K562 (cell line): ENCODE measurements at regions not wholly inside any gene's neighbourhood (a gene's known extent, or its start where the extent isn't known, plus 50 kb on each side); places are given as distances from the start of the nearest gene placed in this dataset.
"Not testable (repeated sequence)": the region's sequence is repeated elsewhere in the genome, so short reads cannot be mapped to it uniquely, and the experiment has no call there.

Experiments
- ATAC-seq: fragments of 200-7000 bp; cut with Tn5 transposase; 3 replicates; pipeline ENCODE4 v1.9.1; 2020; ENCODE audit warnings: moderate library complexity
- BruUV-seq: library from RNA; stranded (reverse); fragments of 400-500 nt; replicated peaks from 2 replicates; lab custom pipeline; 2021; lab: Mats Ljungman, UMichigan
- CTCF ChIA-PET: fragments of 300-600 bp; formaldehyde crosslinking; extraction: SDS; loops from one replicate; lab custom pipeline; 2021; ENCODE audit warnings: low intra/inter-chr PET ratio; lab: Yijun Ruan, JAX
- POLR2A ChIA-PET: fragments of 300-600, 350-650 bp; sonication (Branson Sonifier 250); formaldehyde crosslinking; extraction: SDS; loops from one replicate; lab custom pipeline; 2021; ENCODE audit warnings: antibody characterized with exemption, inconsistent platforms; lab: Yijun Ruan, JAX
- DNase-seq, 4 experiments: peaks; one replicate each; pipeline versions ENCODE4 v3.0.0 to v3.0.0-alpha.2; 2011 to 2018; ENCODE audit warnings: low spot score in 3 of 4, mixed read lengths in 3 of 4; ENCODE audit errors: extremely low read depth in 1 of 4
- FAIRE-seq: peaks from 2 replicates; lab custom pipeline; 2011; peaks lifted over from hg19 to GRCh38; lab: Jason Lieb, UNC
- H2AFZ ChIP-seq: 2 replicates; pipeline ENCODE4 v1.6.0; 2011; ENCODE audit warnings: low read depth, low read length, control low read depth, inconsistent platforms
- H3K27ac ChIP-seq: fragments of 200-600 bp; 3 replicates; pipeline ENCODE4 v1.8.0; 2011; ENCODE audit warnings: low read depth, mild to moderate bottlenecking, control low read depth, inconsistent platforms, low read length, moderate library complexity, mixed read lengths; ENCODE audit errors: extremely low read depth
- H3K27me3 ChIP-seq, 2 experiments: fragments of 300-600 bp in 1 of 2; 2 replicates in 1 of 2; 3 replicates in 1 of 2; pipeline versions ENCODE4 v1.6.0 to v1.8.0; 2011; ENCODE audit warnings: inconsistent platforms in 2 of 2, low read length in 2 of 2, mild to moderate bottlenecking in 1 of 2, mixed read lengths in 1 of 2, moderate library complexity in 1 of 2; ENCODE audit not compliant: control insufficient read depth in 2 of 2, insufficient read depth in 2 of 2
- H3K36me3 ChIP-seq: fragments of 300-600 bp; 3 replicates; pipeline ENCODE4 v1.8.0; 2011; ENCODE audit warnings: mild to moderate bottlenecking, low read length, inconsistent platforms; ENCODE audit not compliant: control insufficient read depth, insufficient read depth
- H3K4me1 ChIP-seq, 2 experiments: fragments of 200-600 bp in 1 of 2; replicated peaks in 1 of 2; 2 replicates in 1 of 2; 3 replicates in 1 of 2; pipeline versions ENCODE4 v1.5.1 to v1.8.0; 2011; ENCODE audit warnings: inconsistent platforms in 2 of 2, low read length in 2 of 2, mild to moderate bottlenecking in 1 of 2, mixed read lengths in 1 of 2, moderate library complexity in 1 of 2; ENCODE audit not compliant: control insufficient read depth in 2 of 2, insufficient read depth in 2 of 2
- H3K4me2 ChIP-seq: 2 replicates; pipeline ENCODE4 v1.6.1; 2011; ENCODE audit warnings: low read length, control low read depth, inconsistent platforms, mixed read lengths; ENCODE audit not compliant: insufficient read depth
- H3K4me3 ChIP-seq: fragments of 200-600 bp; sonication (generic), shearing (Covaris generic); 2 replicates; pipeline ENCODE4 v1.5.1; 2016; ENCODE audit warnings: control low read depth, inconsistent platforms
- H3K79me2 ChIP-seq: fragments of 200-600 bp; 3 replicates; pipeline ENCODE4 v1.8.0; 2011; ENCODE audit warnings: low read length, inconsistent platforms; ENCODE audit not compliant: control insufficient read depth, insufficient read depth
- H3K9ac ChIP-seq, 2 experiments: 2 replicates each; pipeline versions ENCODE4 v1.6.0 to v1.6.1; 2011; ENCODE audit warnings: low read depth in 2 of 2, low read length in 2 of 2, control low read depth in 1 of 2, inconsistent platforms in 1 of 2, mild to moderate bottlenecking in 1 of 2, mixed read lengths in 1 of 2; ENCODE audit not compliant: insufficient read depth in 1 of 2
- H3K9me1 ChIP-seq: one replicate; pipeline ENCODE4 v1.6.0; 2011; ENCODE audit warnings: inconsistent platforms, mild to moderate bottlenecking, low read length, moderate library complexity; ENCODE audit not compliant: control insufficient read depth, insufficient read depth
- H3K9me3 ChIP-seq: replicated peaks from 2 replicates; pipeline ENCODE4 v1.5.1; 2011; ENCODE audit warnings: low read depth, low read length, inconsistent platforms; ENCODE audit not compliant: control insufficient read depth, insufficient read depth
- H4K20me1 ChIP-seq: replicated peaks from 2 replicates; pipeline ENCODE4 v1.6.1; 2011; ENCODE audit warnings: low read length, inconsistent platforms, mixed read lengths; ENCODE audit not compliant: control insufficient read depth, insufficient read depth
- CREB3L1 ChIP-seq: fragments of 450-650 bp; IDR thresholded peaks from 2 replicates; pipeline ENCODE4 v1.6.1; 2014; ENCODE audit warnings: low read depth, mild to moderate bottlenecking, moderate library complexity, borderline replicate concordance
- NCOA6 ChIP-seq: fragments of 450-650 bp; IDR thresholded peaks from 2 replicates; pipeline ENCODE4 v1.6.1; 2017; ENCODE audit warnings: mild to moderate bottlenecking
- ZNF12 ChIP-seq: sonication (generic); formaldehyde crosslinking; IDR thresholded peaks from 2 replicates; pipeline ENCODE4 v1.4.0; 2020; ENCODE audit warnings: mild to moderate bottlenecking, missing genetic modification reagents
- ZNF324 ChIP-seq: fragments of 250-450 bp; sonication (Bioruptor Pico); IDR thresholded peaks from 2 replicates; pipeline ENCODE4 v1.4.0; 2020; ENCODE audit warnings: mild to moderate bottlenecking
- WGBS: fragments of 100-300 bp; shearing (Covaris generic); methylation state at CpG from one replicate; pipeline ENCODE4 v1.1.6; 2016; ENCODE audit warnings: low coverage, mixed read lengths; ENCODE audit not compliant: insufficient coverage; ENCODE audit errors: missing lambda C conversion rate; 5-methylcytosine and 5-hydroxymethylcytosine counted together
- in situ Hi-C: fragments of 300-500 bp; cut with MboI; formaldehyde crosslinking; loops from 4 replicates; pipeline ENCODE4 v1.15.0; 2018; ENCODE audit warnings: inconsistent platforms, mixed read lengths
- intact Hi-C: fragments of 100-400 bp; cut with micrococcal nuclease; formaldehyde crosslinking; loops from 2 replicates; pipeline ENCODE4 v1.14.2; 2022
- TF ChIP-seq, protein P1 (sequence below): fragments of 450-650 bp; formaldehyde crosslinking; IDR thresholded peaks from 2 replicates; pipeline ENCODE4 v1.4.0; 2022; ENCODE audit warnings: missing genetic modification characterization

GRCh38 chr7:68224041-68224741 lies 1227.6 kb downstream of the TYW1 start:
- ChIA-PET POLR2A (no interaction called here), CTCF (no interaction called here)
- no peak for TF ChIP-seq ZNF324
- TF ChIP-seq NCOA6 = no peak
- TF ChIP-seq ZNF12 (CRISPR knock-in tag) = no peak
- TF ChIP-seq CREB3L1 = no peak
- TF ChIP-seq, protein P1, sequence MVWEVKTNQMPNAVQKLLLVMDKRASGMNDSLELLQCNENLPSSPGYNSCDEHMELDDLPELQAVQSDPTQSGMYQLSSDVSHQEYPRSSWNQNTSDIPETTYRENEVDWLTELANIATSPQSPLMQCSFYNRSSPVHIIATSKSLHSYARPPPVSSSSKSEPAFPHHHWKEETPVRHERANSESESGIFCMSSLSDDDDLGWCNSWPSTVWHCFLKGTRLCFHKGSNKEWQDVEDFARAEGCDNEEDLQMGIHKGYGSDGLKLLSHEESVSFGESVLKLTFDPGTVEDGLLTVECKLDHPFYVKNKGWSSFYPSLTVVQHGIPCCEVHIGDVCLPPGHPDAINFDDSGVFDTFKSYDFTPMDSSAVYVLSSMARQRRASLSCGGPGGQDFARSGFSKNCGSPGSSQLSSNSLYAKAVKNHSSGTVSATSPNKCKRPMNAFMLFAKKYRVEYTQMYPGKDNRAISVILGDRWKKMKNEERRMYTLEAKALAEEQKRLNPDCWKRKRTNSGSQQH (CRISPR knock-in tag) = no peak
- no peak for FAIRE-seq
- under 1% methylated on average over 7 of the region's 10 CpGs for WGBS
- in situ Hi-C loops (no loop called here), intact Hi-C loops (no loop called here)
- BruUV-seq = no TSS peak
- Histone ChIP-seq H3K4me1 (no peaks in the 10 kb centered on the region), H3K9me1 (no peaks in the 10 kb centered on the region), H3K36me3 (no peaks in the 10 kb centered on the region), H3K4me2 (no peak overlapping the region), H3K79me2 (no peaks in the 10 kb centered on the region), H3K9ac (no peak overlapping the region), H3K27me3 (no peaks in the 10 kb centered on the region), H3K4me3 (no peak overlapping the region), H2AFZ (no peak overlapping the region), H3K27ac (no peak overlapping the region), H4K20me1 (no peaks in the 10 kb centered on the region), H3K9me3 (no peaks in the 10 kb centered on the region)
- ATAC-seq = no peak
- no peak for DNase-seq

DNA sequence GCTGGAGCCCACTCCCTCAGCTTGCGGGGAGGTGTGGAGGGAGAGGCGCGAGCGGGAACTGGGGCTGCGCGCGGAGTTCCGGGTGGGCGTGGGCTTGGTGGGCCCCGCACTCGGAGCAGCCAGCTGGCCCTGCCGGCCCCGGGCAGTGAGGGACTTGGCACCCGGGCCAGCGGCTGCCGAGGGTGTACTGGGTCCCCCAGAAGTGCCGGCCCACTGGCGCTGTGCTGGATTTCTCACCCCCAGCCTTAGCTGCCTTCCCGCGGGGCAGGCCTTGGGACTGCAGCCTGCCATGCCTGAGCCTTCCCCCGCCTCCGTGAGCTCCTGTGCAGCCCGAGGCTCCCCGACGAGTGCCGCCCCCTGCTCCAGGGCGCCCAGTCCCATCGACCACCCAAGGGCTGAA lies 1234.4 kb downstream of the TYW1 start:
- H3K27me3 ChIP-seq, BruUV-seq, H3K9me3 ChIP-seq, DNase-seq, H3K4me1 ChIP-seq, intact Hi-C loops, H3K4me3 ChIP-seq, H3K79me2 ChIP-seq, in situ Hi-C loops, CTCF ChIA-PET, H3K36me3 ChIP-seq, H3K27ac ChIP-seq, H3K9ac ChIP-seq, ATAC-seq, H2AFZ ChIP-seq, FAIRE-seq, H3K4me2 ChIP-seq, H4K20me1 ChIP-seq, H3K9me1 ChIP-seq: not testable (repeated sequence)
- 0% methylated on average over 1 of the region's 28 CpGs for WGBS
- POLR2A ChIA-PET = interaction anchor here (0.6 to 0.7 kb wide), 2 partner anchors 11 to 417 kb away, joined by 3 read pairs; no protein-coding TSS in a partner anchor
